Left forelimb (tissue), 1 donor: ENCODE measurements at regions not wholly inside any gene's neighbourhood (a gene's known extent, or its start where the extent isn't known, plus 50 kb on each side); places are given as distances from the start of the nearest gene placed in this dataset.

Experiments
- DNase-seq: peaks from one replicate; pipeline ENCODE4 v3.0.0-alpha.2; 2018; ENCODE audit warnings: low spot score

DNA sequence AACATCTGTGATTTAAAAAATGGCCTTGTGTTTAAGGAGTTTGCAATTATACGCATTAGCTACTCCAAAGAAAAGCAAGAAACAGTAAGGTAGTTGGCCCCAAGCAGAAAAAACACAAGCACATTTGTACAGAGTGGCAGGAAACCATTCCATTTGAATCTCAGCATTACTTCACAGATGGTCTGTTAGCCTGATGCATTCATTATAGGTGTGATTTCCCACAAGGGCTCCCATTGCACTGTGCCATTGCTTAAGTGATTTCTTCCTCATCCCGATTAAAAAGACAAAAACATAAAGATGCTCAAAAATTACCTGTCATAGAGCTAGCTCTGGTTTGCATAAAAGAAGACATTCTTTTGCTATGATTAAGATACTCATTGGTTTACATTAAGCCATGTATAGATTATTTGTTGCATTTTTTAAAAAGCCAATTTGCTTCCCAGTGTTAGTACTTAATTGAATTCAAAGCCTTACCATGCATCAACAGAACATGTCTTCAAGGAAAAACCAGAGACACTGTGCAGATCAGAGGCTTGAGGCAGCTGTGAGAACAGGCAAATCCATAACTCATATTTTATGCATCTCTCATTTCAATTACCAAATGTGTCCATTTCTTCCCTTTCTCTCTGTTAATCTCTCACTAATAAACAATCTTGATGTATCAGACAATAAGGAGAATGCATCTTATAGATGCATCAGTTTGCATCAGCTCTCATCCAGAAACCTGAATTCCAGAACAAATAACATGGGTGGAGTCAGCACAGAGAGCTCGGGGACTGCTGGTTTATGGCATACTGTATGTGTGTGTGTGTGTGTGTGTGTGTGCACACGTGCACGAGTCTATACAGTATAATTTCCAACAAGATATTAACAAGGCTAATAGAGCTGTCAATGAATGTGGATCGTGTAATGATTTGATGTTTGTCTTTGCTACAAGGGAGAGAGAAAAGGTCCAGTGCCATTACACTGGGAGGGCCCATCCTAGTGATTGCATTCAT is 558.6 kb upstream of the HS6ST1 start:
- no peak for DNase-seq

DNA sequence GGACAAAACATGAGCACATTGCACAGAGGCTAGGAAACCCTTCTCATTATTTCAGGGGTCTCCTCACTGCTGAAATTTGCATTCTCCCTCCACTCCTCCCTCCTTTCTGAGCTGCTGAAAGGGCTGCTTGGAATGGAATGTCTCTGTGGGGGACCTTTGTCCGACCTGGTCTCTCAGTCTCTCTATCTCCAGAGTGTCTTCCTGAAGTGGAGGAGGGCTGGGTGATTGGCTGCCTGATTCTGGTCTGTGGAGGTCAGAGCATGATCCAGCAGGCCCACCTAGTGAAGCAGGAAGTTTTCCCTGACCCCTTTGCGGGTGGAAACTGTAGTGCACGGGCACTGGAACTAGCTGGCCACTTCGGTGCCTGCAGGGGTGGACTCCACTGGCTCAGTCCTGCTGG is 560.5 kb upstream of the HS6ST1 start:
- peak; percentile 41 for DNase-seq

DNA sequence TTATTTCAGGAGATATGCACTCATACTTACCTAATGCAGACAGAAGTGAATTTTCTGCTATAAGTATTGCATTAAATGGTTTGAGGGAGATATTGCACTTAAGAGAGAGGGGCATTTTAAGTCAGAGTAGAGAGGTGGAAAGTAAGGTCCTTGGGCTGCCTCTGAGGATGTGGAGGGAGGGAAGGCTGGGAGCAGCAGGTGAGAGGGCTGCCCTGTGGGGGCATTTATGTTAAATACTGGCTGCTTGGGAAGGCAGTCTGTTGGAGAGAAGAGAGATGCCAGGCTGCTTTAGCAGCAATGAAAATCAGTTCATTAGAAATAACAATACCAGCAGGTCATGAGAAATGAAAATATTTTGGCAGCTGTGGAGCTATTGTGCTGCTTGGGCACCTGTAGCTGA is 576.2 kb upstream of the HS6ST1 start:
- DNase-seq = no peak

DNA sequence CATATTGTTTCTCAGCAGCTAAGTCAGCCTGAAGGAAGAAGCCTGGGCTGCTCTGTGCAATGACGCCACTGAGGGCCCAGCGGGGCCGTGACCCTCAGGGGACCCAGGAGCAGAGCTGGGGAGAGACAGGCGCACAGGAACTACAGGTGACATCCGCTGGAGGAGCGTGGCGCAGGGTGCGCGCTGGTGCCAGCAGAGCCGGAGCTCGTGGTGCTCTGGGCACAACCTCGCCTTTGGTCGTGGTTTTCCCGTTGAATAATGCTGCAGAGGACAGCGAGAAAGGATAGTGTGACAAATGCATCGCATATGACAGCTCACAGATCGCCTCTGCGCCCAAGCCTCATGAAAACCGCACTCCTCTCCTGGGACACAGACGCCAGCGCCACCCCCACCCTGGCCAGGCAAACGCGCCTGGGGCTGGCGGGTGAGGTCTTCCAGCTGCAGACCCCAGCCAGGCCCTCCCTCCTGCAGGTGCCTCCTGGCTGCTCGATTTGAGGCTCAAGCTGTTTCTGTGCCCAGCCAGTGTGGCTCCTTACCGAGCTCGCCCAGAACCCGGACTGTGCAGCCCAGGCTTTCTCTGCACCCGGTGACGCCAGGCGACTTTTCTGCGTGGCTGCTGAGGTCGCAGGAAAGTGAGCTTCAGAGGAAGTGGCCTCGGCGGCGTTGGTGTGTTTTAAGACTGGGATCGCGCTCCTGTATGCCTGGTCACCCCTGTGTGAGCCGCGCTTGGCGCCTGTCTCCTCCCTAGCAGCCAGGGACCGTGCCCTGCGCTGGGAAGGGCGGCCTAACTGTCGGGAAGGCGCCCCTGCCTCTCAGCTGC is 583.1 kb upstream of the HS6ST1 start:
- DNase-seq = no peak

DNA sequence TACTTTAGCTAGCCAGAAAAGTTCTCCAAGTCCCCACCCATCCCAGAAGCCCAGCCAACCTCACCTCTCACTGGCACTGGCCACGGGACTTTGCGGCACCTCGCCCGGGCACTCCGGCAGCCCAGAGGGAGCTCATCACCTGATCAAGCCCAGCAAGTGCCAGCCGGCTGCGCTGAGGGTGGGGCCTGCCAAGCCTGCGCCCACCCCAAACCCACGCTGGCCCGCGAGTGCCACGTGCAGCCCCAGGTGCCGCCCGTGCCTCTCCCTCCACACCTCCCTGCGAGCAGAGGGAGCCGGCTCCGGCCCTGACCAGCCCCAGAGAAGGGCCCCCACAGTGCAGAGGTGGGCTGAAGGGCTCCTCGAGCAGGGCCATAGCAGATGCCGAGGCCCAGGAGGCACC is 585.0 kb upstream of the HS6ST1 start:
- no peak for DNase-seq

DNA sequence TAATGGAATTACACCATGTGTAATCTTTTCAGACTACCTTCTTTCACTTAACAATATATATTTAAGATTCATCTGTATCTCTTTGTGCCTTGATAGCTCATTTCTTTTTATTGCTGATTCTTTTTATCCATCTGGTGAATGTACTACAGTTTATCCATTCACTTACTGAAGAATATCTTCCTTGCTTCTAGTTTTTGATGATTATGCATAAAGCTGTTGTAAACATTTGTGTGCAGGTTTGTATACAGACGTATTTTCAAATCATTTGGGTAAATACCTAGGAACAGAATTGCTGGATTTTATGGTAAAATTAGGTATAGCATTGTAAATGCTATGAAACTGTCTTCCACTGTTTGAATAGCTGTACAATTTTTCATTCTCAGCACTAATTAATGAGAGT is 592.6 kb upstream of the HS6ST1 start:
- DNase-seq = no peak

DNA sequence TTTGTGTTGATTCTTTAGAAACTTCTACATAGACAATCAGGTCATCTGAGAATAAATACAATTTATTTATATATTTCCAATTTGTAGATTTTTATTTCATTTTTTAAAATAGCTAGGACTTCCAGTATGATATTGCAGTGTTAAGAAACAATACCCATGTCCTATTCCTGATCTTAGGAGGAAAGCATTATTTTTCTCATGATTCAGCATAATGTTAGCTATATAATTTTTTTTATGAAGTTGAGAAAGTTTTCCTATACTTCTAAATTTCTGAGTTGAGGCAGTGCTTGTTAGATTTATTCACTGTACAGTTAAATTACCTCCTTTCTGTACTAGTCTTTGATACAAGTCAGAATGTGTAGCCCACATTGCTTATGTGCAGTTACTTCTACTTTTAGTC is 595.7 kb upstream of the HS6ST1 start:
- DNase-seq = no peak

DNA sequence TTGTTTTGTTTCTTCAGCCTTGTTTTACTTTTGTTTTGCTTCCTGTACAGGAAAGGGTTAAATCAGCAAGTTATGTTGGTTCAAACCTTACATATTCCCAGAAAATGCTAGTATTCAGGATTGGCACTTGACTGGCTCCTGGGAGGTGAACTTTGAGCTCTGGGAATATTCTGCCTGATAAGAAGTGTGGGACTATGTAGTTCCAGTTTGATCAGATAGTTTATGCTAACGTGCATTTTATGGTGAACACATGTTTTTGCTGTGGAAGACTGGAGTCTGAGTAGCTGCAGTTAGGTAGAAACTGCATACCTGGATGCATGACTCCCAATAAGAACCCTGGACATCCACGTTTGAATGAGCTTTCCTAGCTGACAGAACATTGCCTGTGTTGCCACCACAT is 603.1 kb upstream of the HS6ST1 start:
- no peak for DNase-seq

DNA sequence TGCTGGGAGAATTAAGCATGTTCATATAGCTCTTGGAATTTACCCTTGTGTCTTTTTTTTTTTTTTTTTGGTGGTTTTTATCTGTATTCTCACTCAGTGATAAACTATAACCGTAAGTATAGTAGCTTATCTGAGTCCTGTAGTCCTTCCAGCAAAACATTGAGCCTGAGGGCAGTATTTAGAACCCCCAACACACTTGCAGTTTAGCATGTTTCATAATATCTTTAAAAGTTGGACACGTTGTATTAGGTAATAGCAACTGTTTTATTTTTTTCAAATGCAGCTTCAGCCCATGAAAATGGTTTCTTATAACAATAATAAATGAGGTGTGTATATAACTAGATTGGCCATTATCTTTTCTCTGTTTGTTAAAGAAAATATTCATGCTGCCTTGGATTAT is 603.5 kb upstream of the HS6ST1 start:
- no peak for DNase-seq

DNA sequence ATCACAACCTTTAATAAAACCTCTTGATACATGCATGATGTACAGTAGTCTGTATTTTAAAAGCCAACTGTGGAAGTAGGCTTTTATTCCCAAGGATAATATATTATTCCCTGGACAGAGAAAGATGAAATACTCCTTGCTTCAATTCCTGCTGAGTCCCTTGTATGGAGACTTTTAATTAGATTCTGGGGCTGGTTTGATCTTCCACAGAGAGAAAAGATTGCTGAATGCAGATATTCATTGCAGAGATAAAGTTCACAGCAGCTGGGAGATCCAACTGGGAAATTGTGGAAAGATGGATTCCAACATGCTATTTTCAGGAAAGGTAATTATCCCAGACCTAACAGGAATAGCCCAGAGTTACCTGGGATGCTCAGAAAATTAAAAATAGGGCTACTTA is 607.0 kb upstream of the HS6ST1 start:
- DNase-seq = no peak

DNA sequence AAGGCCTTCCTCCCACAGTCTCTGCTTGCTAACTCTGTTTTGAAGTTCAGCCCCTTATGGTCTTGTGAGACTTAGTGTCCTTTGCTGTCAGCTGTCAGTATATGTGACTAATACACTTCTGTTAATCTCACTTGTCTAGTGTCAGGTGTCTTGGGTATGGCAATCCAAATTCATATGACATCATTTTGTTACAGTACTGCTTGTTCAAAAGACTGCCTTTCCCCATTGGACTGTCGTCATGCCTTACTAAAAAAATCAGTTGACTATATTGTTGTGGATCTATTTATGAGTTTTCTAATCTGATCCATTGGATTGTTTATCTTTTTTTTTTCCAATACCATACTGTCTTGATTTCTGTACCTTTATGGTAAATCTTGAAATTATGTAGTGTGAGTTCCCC is 611.4 kb upstream of the HS6ST1 start:
- DNase-seq = no peak

DNA sequence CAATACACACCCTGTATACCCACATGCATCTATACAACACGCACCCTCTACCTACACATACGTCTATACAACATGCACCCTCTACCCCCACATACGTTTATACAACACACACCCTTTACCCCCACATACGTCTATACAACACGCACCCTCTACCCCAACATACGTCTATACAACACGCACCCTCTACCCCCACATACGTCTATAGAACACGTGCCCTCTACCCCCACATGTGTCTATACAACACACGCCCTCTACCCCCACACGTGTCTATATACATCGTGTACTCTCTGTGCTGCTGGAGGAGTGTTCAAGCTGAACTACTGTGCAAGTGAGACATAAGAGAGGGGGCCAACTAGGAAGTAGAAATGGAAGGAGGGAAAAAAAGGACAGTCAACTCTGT is 621.7 kb upstream of the HS6ST1 start:
- no peak for DNase-seq

DNA sequence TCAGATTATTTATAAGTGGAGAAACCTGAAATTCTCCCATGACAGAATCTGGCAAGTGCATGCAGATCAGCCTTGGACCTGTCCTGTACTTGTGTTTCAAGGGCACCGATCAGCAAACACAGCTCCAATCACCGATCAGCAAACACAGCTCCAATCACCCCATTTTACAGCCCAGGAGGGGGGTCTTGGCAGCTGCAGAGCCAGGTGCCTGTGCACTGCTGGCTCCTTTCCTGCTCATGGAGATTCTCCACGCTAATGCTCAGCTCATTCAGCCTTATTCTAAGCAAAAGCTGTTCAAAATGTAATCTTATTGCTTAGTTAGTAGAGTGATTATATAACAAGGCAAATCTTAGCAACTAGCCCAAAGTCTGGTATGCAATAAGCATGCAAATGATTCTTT is 623.1 kb upstream of the HS6ST1 start:
- DNase-seq = no peak

DNA sequence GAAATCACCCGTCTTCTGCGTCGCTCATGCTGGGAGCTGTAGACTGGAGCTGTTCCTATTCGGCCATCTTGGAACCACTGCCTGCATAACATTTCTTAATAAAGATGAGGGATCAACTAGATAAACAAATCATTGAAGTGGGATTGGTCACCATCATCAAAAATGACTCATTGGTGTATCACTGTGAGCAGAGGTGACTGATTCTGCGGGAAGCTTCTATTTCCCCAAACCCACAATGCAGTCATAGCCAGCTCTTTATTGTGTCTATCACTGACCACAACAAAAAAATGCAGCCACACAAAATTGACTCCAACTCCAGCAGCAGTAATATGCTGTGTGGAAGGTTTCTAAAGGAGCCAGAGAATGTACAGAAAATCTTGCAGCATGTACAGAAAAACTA is 630.7 kb upstream of the HS6ST1 start:
- no peak for DNase-seq

DNA sequence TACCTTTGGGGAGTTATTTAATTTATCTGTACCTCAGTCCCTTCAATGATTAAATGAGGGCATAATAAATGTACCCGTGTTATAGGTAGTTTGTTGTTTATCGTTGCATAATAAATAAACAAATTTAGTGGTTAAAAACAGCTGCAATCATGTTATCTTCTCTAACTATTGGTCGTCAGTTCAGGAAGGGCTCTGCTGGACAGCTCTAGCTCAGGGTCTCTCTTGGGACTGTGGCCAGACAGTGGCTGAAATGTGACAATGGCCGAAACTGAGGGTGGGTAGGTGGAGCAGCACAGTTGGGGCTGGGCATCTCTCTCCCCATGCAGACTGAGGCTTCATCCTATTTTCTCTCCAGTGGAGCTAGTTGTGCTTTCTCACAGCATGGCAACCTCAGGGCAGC is 632.1 kb upstream of the HS6ST1 start:
- DNase-seq = no peak

DNA sequence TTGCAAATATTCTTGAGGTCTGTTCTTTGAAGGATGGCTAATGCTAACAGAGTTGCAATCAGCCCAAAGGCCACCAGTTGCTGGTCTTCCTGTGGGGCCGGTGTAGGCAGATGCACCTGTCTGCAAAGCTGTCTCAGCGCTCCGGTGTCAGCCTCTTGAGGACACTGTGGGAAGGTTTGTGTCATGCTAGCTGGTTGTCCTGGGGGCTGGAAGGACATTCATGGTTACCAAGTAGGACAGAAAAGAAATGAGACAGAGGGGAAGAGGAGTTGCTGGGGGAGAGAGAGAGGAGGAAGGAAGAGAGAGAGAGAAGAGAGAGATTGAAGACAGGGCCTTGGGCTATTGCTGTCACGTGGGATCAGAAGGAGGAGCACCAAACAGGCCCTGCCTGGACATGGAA is 639.6 kb upstream of the HS6ST1 start:
- no peak for DNase-seq

DNA sequence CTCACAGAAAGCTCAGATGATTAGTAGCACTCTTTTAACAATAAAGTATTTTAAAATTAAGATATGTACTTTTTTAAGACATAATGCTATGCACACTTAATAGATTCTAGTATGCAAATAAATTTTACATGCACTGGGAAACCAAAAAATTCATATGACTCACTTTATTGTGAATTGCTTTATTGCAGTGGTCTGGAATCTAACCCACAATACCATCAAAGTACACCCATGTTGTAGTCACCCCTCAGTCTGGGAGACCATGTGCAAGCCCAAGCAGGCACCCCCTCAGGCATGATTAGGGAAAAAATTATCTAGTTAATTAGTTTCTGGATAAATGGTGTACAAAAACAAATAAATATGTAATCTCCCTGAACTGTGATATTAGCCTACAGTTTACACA is 649.0 kb upstream of the HS6ST1 start:
- DNase-seq = no peak

DNA sequence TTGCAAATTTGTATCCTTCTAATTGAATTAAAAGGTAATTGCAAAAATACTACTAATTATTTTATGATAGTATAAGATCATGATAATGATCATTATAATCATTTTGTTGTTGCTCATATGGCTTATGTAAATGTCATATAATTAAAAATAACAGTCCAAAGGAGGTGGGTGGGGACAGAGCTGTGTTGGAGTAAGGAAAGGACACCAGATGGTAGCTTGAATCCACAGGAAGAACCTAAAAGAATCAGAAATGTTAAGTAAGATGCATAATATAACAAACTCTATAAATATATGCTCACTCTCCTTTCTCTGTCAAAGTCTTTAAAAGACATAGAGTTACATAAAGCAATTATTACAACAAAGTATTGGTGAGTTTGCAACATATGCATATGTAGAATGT is 650.7 kb upstream of the HS6ST1 start:
- no peak for DNase-seq

DNA sequence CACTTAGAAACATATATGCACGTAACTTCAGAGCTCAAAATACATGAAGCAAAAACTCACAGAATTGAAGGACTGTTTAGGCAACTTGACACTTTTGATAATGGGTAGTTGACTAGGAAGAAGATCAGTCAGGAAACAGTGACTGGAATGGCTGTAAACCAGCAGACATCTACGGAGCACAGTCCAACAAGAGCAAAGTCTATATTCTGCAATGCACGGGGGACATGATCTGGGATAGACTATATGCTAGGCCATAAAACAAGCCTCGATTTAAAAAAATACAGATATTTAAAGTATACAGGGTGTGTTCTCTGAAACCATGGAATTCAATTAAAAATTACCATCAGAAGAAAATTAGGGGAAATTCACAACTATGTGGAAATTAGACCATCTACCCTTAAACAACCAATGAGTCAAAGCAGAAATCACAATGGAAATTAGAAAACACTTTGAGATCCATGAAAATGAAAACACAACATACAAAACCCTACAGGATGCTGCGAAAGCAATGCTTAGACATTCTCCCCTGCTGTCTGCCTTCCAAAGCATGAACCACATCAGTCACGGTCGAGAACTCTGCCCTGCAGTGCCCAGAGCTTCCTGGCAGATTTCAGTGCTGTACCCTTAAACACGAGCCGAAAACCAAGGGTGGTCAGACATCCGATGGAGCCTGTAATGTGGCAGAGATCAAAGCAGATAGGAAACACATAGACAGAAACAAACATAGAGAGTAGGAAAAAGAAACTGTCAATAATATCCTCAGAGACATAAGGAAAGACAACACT is 651.9 kb upstream of the HS6ST1 start:
- no peak for DNase-seq

DNA sequence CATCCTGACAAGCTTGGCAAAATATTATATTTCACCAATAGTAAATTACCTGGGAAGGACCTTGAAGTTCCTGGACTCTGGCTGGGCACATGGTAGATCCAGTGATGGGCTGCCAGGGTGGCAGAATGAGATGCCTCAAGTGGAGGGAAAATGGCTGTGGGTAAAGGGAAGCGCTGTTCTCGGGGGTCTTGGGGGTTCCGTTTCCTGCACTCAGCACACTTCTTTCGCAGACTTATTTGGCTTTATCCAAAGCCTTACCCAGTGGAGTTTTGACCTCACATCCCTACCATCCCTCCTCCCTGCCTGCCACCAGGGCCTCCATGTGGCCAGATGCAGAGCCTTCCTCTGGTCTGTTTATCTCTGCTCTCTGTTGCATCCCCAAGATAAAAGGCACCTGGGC is 654.9 kb upstream of the HS6ST1 start:
- no peak for DNase-seq

DNA sequence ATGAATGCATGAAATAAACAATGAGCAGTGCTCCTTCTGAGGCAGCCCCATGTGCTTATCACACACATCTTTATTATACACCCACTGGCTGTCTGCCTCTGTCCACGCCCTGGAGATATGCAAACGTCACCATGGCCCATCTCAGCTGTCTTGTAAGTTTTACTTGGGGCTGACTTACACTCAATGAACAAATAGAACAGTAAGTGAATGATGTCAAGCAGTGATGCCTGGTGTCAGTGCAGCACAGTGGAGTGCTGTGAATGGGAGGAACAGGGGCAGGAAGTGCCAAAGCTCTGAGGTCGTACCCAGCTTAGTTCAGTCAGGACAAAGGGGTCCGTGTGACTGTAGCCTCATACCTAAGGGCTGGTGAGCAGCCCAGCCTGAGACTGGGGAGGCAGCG is 659.5 kb upstream of the HS6ST1 start:
- DNase-seq = no peak

DNA sequence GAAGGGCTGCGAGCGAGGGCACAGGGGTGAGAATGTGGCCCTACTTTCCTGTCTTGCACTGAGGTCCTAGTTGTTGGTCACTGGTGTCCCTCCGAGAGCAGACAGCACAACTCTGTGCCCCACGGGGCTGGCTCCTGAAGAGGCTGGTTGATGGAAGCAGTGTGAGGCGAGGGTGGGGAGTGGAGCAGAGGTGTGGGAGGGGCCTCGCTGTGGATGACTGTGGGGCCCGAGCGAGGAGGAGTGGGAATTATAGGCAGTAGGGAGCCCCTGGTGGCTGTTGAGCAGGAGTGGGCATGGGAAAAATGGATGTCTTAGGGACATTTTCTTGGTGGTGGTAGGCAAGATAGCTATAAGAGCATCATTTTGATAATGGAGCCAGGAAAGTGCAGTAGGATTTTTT is 660.5 kb upstream of the HS6ST1 start:
- no peak for DNase-seq
